HepG2 (cell line): ENCODE measurements at regions not wholly inside any gene's neighbourhood (a gene's known extent, or its start where the extent isn't known, plus 50 kb on each side); places are given as distances from the start of the nearest gene placed in this dataset.

ENCODE experiments used
- FOSL2 ChIP-seq: sonication (generic); formaldehyde crosslinking; IDR thresholded peaks from 2 replicates; pipeline ENCODE4 v1.4.0; 2020; ENCODE audit warnings: missing genetic modification reagents
- GLI4 ChIP-seq: sonication (generic); formaldehyde crosslinking; IDR thresholded peaks from 2 replicates; pipeline ENCODE4 v1.5.1; 2020; ENCODE audit warnings: missing genetic modification reagents, mild to moderate bottlenecking, moderate library complexity, borderline replicate concordance
- SAFB2 ChIP-seq: sonication (generic); formaldehyde crosslinking; IDR thresholded peaks from 2 replicates; pipeline ENCODE4 v1.5.1; 2020; ENCODE audit warnings: missing genetic modification reagents, low read depth, mild to moderate bottlenecking, borderline replicate concordance
- SMC3 ChIP-seq: IDR thresholded peaks from 2 replicates; pipeline ENCODE4 v1.6.1; 2011; ENCODE audit warnings: low read length, improper control_type of control experiment
- TAF1 ChIP-seq: sonication (generic); formaldehyde crosslinking; IDR thresholded peaks from 2 replicates; pipeline ENCODE4 v1.4.0; 2020; ENCODE audit warnings: missing genetic modification reagents
- TF ChIP-seq, protein P1 (sequence below): sonication (generic); formaldehyde crosslinking; IDR thresholded peaks from 2 replicates; pipeline ENCODE4 v1.4.0; 2020; ENCODE audit warnings: missing genetic modification reagents

- TF ChIP-seq SMC3 (no peak), SAFB2 (CRISPR knock-in tag) (no peak), GLI4 (CRISPR knock-in tag) (no peak), TAF1 (no peak), FOSL2 (no peak)
- TF ChIP-seq, protein P1, sequence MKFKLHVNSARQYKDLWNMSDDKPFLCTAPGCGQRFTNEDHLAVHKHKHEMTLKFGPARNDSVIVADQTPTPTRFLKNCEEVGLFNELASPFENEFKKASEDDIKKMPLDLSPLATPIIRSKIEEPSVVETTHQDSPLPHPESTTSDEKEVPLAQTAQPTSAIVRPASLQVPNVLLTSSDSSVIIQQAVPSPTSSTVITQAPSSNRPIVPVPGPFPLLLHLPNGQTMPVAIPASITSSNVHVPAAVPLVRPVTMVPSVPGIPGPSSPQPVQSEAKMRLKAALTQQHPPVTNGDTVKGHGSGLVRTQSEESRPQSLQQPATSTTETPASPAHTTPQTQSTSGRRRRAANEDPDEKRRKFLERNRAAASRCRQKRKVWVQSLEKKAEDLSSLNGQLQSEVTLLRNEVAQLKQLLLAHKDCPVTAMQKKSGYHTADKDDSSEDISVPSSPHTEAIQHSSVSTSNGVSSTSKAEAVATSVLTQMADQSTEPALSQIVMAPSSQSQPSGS, result no peak
Observed at GRCh38 chr4:24003926-24004325, 114.1 kb upstream of the PPARGC1A start.
